ENCODE measurements at regions not wholly inside any gene's neighbourhood (a gene's known extent, or its start where the extent isn't known, plus 50 kb on each side); places are given as distances from the start of the nearest gene placed in this dataset.

DNA sequence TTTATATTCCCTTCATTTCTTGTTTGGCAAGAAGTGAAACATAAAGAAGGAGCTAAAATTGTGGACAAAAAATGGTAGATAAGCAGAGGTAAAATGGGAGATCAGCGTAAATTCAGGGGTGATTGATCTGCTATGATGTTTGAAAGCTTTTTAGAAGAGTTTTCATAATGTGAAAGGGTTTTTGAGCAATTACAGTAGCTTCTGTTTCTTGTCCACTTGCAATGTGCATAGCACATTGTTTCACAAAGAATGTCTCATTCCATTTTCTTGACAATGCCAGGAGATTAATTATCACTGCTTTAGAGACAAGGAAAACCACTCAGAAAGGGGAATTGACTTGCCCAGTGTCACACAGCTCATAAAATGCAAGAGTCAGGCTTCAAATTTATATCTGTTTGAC, 65.9 kb upstream of the PLPPR4 start:
- TF ChIP-seq POLR2A (IDR thresholded peaks at IDR 0.05; ENCODE audit: low read length) (no peak), CTCF (IDR thresholded peaks at IDR 0.05) (no peak), RCOR1 (IDR thresholded peaks at IDR 0.05; ENCODE audit: low read depth, low read length) (no peak), MAX (IDR thresholded peaks at IDR 0.05) (no peak), GATA3 (IDR thresholded peaks at IDR 0.05; ENCODE audit: borderline replicate concordance) (no peak)
- TF ChIP-seq, protein P1, sequence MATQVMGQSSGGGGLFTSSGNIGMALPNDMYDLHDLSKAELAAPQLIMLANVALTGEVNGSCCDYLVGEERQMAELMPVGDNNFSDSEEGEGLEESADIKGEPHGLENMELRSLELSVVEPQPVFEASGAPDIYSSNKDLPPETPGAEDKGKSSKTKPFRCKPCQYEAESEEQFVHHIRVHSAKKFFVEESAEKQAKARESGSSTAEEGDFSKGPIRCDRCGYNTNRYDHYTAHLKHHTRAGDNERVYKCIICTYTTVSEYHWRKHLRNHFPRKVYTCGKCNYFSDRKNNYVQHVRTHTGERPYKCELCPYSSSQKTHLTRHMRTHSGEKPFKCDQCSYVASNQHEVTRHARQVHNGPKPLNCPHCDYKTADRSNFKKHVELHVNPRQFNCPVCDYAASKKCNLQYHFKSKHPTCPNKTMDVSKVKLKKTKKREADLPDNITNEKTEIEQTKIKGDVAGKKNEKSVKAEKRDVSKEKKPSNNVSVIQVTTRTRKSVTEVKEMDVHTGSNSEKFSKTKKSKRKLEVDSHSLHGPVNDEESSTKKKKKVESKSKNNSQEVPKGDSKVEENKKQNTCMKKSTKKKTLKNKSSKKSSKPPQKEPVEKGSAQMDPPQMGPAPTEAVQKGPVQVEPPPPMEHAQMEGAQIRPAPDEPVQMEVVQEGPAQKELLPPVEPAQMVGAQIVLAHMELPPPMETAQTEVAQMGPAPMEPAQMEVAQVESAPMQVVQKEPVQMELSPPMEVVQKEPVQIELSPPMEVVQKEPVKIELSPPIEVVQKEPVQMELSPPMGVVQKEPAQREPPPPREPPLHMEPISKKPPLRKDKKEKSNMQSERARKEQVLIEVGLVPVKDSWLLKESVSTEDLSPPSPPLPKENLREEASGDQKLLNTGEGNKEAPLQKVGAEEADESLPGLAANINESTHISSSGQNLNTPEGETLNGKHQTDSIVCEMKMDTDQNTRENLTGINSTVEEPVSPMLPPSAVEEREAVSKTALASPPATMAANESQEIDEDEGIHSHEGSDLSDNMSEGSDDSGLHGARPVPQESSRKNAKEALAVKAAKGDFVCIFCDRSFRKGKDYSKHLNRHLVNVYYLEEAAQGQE (IDR thresholded peaks at IDR 0.05) = no peak

All from A549 (cell line).